Fibroblast of skin of right quadriceps (primary cell): ENCODE measurements at regions not wholly inside any gene's neighbourhood (a gene's known extent, or its start where the extent isn't known, plus 50 kb on each side); places are given as distances from the start of the nearest gene placed in this dataset.
A peak's percentile ranks its signal among the peaks of the same experiment; 100 is the strongest.
"Not testable (repeated sequence)": the region's sequence is repeated elsewhere in the genome, so short reads cannot be mapped to it uniquely, and the experiment has no call there.

ENCODE experiments used
- DNase-seq: peaks from one replicate; pipeline ENCODE4 v3.0.0-alpha.2; 2013

DNA sequence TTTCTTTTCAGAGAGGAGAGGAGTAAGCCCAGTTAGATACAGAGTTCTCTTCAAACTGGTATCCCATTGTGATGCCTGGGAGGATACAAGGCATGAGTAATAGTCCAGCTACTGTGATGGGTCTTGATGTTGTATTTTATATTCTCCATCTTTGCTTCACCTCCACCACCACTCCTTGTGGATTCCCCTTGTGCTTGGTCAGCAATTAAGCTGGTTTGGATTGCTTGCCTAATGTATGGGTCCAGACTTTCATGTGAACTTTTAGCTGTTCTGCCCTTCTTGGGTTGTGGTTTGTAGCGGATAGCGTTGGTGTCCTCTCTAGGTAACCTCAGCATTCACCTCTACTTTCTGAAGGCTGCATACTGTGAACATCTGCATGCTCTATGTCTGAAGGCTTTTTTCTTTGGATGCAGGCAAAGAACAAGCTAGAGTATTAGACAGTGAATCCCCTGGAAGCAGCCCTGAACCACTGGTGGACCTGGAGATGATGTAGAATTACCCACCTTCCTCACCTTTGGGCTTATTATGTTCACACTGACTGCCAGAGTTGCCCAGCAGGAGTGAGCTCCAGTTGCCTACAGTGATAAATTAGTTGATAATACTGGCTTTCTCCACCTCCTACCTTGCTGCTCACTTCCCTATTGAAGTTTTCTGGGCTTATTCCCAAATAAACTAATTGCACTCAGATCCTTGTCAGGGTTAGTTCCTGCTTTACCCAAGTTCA is 126.5 kb upstream of the MTPN start:
- no peak for DNase-seq

DNA sequence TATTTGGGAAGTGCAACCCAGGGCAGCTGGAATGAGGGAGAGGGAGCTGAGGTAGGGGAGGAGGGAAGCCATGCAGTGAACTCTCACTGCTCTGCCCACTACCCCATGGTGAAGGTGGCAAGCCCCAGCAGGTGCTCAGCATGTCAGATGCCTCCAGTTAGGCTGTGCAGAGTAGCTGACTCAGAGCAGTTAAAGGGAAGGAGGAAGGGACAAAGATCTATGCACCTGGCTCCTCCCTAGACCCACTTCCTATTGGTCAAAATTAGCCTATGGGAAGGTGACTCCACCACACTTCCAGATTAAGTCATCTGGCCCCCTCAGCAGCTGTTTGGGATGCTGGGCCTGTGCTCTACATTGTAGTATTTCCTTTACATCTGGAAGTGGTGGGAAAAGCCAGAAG is 125.7 kb upstream of the MTPN start:
- no peak for DNase-seq

- DNase-seq, result not testable (repeated sequence)
These were observed 115.6 kb upstream of the MTPN start for GRCh38 chr7:136092714-136093113.

- DNase-seq, result no peak
These were observed 110.7 kb upstream of the MTPN start for GRCh38 chr7:136087881-136088280.

- peak; percentile 73 for DNase-seq
These were observed 109.6 kb upstream of the MTPN start for GRCh38 chr7:136086712-136087111.

- DNase-seq, result no peak
These were observed 102.8 kb upstream of the MTPN start for GRCh38 chr7:136079934-136080333.

DNA sequence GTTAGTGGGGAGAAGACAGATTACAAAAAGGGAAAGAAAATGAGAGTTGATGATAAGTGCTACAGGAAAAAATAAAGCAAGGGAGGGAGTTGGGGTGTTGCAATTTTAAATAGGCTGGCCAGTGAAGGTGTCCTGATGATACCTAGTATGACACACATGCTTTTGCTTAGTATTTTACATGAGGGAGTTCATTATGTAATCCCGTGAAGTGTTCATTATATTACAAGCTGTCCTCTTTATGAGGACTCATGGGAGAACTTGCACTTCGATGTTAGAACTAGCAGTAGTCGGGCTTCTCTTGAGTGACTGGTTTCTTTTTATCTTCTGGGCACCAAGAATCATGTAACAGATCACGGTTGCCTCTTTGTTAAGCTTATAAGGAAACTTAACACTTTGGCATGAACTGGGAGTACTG is 102.3 kb upstream of the MTPN start:
- no peak for DNase-seq

- DNase-seq, result no peak
These were observed 101.9 kb upstream of the MTPN start for GRCh38 chr7:136079066-136079465.

- no peak for DNase-seq
These were observed 101.5 kb upstream of the MTPN start for GRCh38 chr7:136078630-136079029.

DNA sequence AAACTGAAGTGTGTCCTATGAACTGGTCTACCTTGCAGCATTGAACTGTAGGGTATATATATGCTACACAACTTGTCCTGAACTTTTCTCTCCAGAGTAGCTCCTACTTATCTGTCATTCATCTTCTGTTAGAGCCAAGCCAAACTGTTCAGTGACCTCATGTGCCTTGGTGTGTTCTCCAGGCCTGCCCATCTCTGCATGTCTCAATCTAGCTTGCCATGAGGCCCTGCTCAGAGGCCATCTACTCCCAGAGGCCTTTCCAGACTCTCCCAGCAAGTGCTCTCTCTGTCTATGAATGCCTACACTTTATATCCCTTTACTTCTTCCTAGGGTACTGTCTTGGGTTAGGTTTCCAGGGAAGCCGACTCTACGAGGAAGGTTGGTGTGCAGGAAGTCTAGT is 99.8 kb upstream of the MTPN start:
- no peak for DNase-seq

- DNase-seq, result no peak
These were observed 97.7 kb upstream of the MTPN start for GRCh38 chr7:136074843-136075242.

GRCh38 chr7:136072447-136072846 is 95.3 kb upstream of the MTPN start:
- no peak for DNase-seq

- DNase-seq, result peak; percentile 1
These were observed 93.8 kb upstream of the MTPN start for GRCh38 chr7:136070736-136071505.

DNA sequence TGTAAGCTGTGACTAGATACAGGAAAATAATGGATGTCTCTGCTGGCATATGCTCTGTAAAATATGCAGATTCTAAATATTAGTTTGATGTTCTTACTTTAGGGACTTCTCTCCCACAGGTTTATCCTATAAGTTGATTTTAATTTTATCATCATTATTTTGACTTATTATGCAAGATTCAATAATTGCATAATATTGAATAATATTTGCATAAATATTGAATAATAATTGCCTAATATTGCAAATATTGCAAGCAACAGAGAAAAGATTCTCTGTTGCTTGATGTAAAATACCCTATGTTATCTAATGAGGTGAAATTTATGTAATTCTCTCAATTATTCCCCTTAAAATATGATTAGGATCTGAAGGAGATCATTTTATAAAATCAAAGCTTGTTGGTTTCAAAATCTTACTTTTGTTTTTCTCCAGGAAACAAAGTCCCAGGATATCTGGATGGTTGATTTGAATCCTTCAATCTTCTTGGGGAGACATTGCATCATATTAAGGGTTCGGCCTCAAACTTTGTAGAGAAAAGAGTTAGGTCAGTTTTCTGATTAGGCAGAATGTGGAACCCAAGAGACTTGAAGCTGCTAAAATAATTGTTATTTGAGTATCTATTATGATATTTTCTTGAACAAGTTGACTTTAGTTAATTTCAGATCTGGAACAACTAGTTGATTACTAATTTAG is 92.8 kb upstream of the MTPN start:
- no peak for DNase-seq

GRCh38 chr7:136067277-136067676 is 90.1 kb upstream of the MTPN start:
- no peak for DNase-seq

DNA sequence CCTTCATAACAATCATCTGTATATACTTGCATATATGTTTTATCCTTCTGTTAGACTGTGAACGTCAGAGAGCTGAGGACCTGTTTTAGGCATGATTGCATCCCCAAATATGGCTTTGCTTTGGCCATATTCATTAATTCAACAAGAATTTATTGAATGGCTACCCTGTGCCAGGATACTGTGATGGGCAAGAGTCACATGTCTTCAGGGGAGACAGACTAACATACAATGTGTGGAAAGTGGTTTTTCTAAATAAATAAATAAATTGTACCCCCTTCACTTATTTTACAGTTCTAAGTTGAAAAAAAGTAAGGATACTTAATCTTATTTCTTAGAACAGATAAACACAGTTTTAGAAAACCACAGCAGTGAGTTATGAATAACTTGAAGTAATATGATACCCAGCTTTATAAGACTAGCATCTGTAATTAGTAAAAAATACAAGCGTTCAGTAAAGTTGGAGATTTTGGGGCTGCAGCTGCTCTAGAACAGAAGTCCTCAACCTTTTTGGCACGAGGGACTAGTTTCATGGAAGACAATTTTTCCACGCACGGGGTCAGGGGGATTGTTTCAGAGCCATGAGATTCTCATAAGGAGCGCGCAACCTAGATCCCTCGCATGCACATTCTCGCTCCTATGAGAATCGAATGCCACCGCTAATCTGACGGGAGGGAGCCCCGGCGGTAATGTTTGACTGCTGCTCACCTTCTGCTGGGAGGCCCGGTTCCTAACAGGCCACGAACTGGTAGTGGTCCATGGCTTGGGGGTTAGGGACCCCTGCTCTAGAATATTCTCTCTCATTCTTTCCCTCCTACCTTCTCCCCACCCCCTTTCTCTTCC is 89.4 kb upstream of the MTPN start:
- no peak for DNase-seq

- no peak for DNase-seq
These were observed 87.6 kb upstream of the MTPN start for GRCh38 chr7:136064627-136065237.

DNA sequence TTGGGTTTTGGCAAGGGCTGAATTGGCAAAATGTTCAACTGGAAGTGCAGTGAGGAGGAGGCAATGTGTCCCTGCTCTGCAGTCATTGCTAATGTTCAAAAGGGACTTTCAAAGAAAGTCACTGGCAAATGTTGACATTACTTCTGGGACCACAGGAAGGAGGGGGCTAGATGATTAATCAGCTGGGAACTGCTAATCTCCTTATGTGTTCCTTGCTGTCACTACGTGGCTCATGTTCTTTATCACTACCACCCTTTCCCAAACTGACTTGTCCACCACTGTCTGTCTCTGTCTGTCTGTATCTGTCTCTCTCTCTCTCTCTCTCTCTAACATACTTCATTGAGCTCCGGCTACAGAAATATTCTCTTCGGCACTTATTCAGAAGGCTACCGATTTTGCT is 86.9 kb upstream of the MTPN start:
- no peak for DNase-seq

DNA sequence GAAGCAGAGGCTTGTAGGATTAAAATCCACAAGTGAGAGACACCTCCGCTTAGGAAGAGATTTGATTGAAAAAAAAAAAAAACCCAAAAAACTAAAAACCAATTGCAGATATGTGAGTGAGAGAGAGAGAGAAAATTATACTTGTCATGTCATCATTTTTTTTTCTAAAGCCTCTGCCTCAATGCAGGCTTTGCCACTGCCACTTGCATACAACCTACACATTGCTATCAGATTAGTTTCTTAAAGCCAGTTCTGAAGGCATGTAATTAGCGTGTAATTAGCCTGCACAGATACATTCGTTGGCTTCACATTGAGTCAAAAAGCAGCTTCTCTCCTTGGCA is 86.1 kb upstream of the MTPN start:
- no peak for DNase-seq

GRCh38 chr7:136062625-136063325 is 85.6 kb upstream of the MTPN start:
- DNase-seq, result no peak

- DNase-seq, result no peak
These were observed 84.3 kb upstream of the MTPN start for GRCh38 chr7:136061433-136061832.

GRCh38 chr7:136058546-136058945 is 81.4 kb upstream of the MTPN start:
- peak; percentile 23 for DNase-seq
